ENCODE measurements at regions not wholly inside any gene's neighbourhood (a gene's known extent, or its start where the extent isn't known, plus 50 kb on each side); places are given as distances from the start of the nearest gene placed in this dataset.
A peak's percentile ranks its signal among the peaks of the same experiment; 100 is the strongest.
"Not testable (repeated sequence)": the region's sequence is repeated elsewhere in the genome, so short reads cannot be mapped to it uniquely, and the experiment has no call there.

GRCh38 chr11:89625171-89625570 is 84.9 kb upstream of the TRIM77 start:
- H3K4me2 ChIP-seq (replicated peaks; ENCODE audit: extremely low read depth, low read length, poor library complexity, severe bottlenecking), result no peak overlapping the region
- H3K36me3 Mint-ChIP-seq, result no peaks in the 10 kb centered on the region
- H3K27ac Mint-ChIP-seq, result no peak overlapping the region
- no peaks in the 10 kb centered on the region for H3K36me3 ChIP-seq (replicated peaks in 1 of 2; ENCODE audit: control insufficient read depth in 1 of 2, insufficient read depth in 2 of 2, low read length in 2 of 2)
- H3K4me1 Mint-ChIP-seq, result peaks cover 4% of the 10 kb centered on the region
- 89% methylated on average over 3 of the region's 6 CpGs for WGBS (ENCODE audit: insufficient coverage)
- no peak for TF ChIP-seq CTCF (IDR thresholded peaks at IDR 0.05)
- H3K9me3 Mint-ChIP-seq, result no peaks in the 10 kb centered on the region
- peaks cover 0 to 4% (median 4%) of the 10 kb centered on the region in 3 donors for H3K27me3 Mint-ChIP-seq (ENCODE audit: low read depth in 3 of 3)
- intact Hi-C loops (cut with micrococcal nuclease), result no loop called here
- no peak overlapping the region for H3K4me3 ChIP-seq (replicated peaks in 1 of 3; ENCODE audit: low read depth in 2 of 3, low read length in 3 of 3)
- H3K9ac ChIP-seq (ENCODE audit: insufficient read depth, low read length, poor library complexity, severe bottlenecking), result no peak overlapping the region
- DNase-seq, result no peak
- no peak overlapping the region for H3K4me3 Mint-ChIP-seq
- H3K79me2 ChIP-seq (ENCODE audit: insufficient read depth, low read length), result no peaks in the 10 kb centered on the region
- H2AFZ ChIP-seq (ENCODE audit: insufficient read depth, low read depth, low read length, poor library complexity, severe bottlenecking), result no peak overlapping the region
- H4K20me1 ChIP-seq (ENCODE audit: insufficient read depth, low read length), result no peaks in the 10 kb centered on the region
- H3K27me3 ChIP-seq (ENCODE audit: control insufficient read depth in 2 of 2, insufficient read depth in 2 of 2, low read length in 2 of 2), result no peaks in the 10 kb centered on the region
- no peak overlapping the region for H3K27ac ChIP-seq (ENCODE audit: low read depth in 1 of 2, low read length in 2 of 2)
- H3K9me3 ChIP-seq (replicated peaks in 1 of 2; ENCODE audit: control insufficient read depth in 1 of 2, insufficient read depth in 1 of 2, low read length in 2 of 2), result no peaks in the 10 kb centered on the region
- peaks cover 4 to 5% of the 10 kb centered on the region in 2 donors for H3K4me1 ChIP-seq (ENCODE audit: control insufficient read depth in 1 of 2, insufficient read depth in 2 of 2, low read length in 2 of 2)

- no peak overlapping the region for H3K4me2 ChIP-seq (replicated peaks; ENCODE audit: extremely low read depth, low read length, poor library complexity, severe bottlenecking)
- H3K4me1 Mint-ChIP-seq, result peaks cover 4% of the 10 kb centered on the region
- H3K27ac Mint-ChIP-seq, result no peak overlapping the region
- no peak overlapping the region for H3K27ac ChIP-seq (ENCODE audit: low read depth in 1 of 2, low read length in 2 of 2)
- H3K27me3 Mint-ChIP-seq (ENCODE audit: low read depth in 3 of 3), result peaks cover 0 to 4% (median 4%) of the 10 kb centered on the region in 3 donors
- H3K27me3 ChIP-seq (ENCODE audit: control insufficient read depth in 2 of 2, insufficient read depth in 2 of 2, low read length in 2 of 2), result no peaks in the 10 kb centered on the region
- H3K9me3 Mint-ChIP-seq, result no peaks in the 10 kb centered on the region
- intact Hi-C loops (cut with micrococcal nuclease), result no loop called here
- H3K4me3 Mint-ChIP-seq, result no peak overlapping the region
- H3K9me3 ChIP-seq (replicated peaks in 1 of 2; ENCODE audit: control insufficient read depth in 1 of 2, insufficient read depth in 1 of 2, low read length in 2 of 2), result no peaks in the 10 kb centered on the region
- H3K4me1 ChIP-seq (ENCODE audit: control insufficient read depth in 1 of 2, insufficient read depth in 2 of 2, low read length in 2 of 2), result peaks cover 4 to 5% of the 10 kb centered on the region in 2 donors
- H3K36me3 ChIP-seq (replicated peaks in 1 of 2; ENCODE audit: control insufficient read depth in 1 of 2, insufficient read depth in 2 of 2, low read length in 2 of 2), result no peaks in the 10 kb centered on the region
- no peak overlapping the region for H3K4me3 ChIP-seq (replicated peaks in 1 of 3; ENCODE audit: low read depth in 2 of 3, low read length in 3 of 3)
- H3K9ac ChIP-seq (ENCODE audit: insufficient read depth, low read length, poor library complexity, severe bottlenecking), result no peak overlapping the region
- TF ChIP-seq CTCF (IDR thresholded peaks at IDR 0.05), result no peak
- no peak overlapping the region for H2AFZ ChIP-seq (ENCODE audit: insufficient read depth, low read depth, low read length, poor library complexity, severe bottlenecking)
- H3K79me2 ChIP-seq (ENCODE audit: insufficient read depth, low read length), result no peaks in the 10 kb centered on the region
- no peaks in the 10 kb centered on the region for H4K20me1 ChIP-seq (ENCODE audit: insufficient read depth, low read length)
- DNase-seq, result no peak
- H3K36me3 Mint-ChIP-seq, result no peaks in the 10 kb centered on the region
Measured at GRCh38 chr11:89626366-89626765, 83.7 kb upstream of the TRIM77 start.

- H3K9me3 ChIP-seq (replicated peaks in 1 of 2; ENCODE audit: control insufficient read depth in 1 of 2, insufficient read depth in 1 of 2, low read length in 2 of 2); H3K4me3 ChIP-seq (replicated peaks in 1 of 3; ENCODE audit: low read depth in 2 of 3, low read length in 3 of 3); H2AFZ ChIP-seq (ENCODE audit: insufficient read depth, low read depth, low read length, poor library complexity, severe bottlenecking); intact Hi-C loops (cut with micrococcal nuclease); H3K36me3 Mint-ChIP-seq; H3K4me3 Mint-ChIP-seq; H3K27ac ChIP-seq (ENCODE audit: low read depth in 1 of 2, low read length in 2 of 2); H3K9me3 Mint-ChIP-seq; H4K20me1 ChIP-seq (ENCODE audit: insufficient read depth, low read length); H3K36me3 ChIP-seq (replicated peaks in 1 of 2; ENCODE audit: control insufficient read depth in 1 of 2, insufficient read depth in 2 of 2, low read length in 2 of 2); H3K27me3 Mint-ChIP-seq (ENCODE audit: low read depth in 3 of 3); H3K27me3 ChIP-seq (ENCODE audit: control insufficient read depth in 2 of 2, insufficient read depth in 2 of 2, low read length in 2 of 2); H3K27ac Mint-ChIP-seq; H3K4me1 Mint-ChIP-seq; H3K79me2 ChIP-seq (ENCODE audit: insufficient read depth, low read length); H3K4me2 ChIP-seq (replicated peaks; ENCODE audit: extremely low read depth, low read length, poor library complexity, severe bottlenecking); H3K4me1 ChIP-seq (ENCODE audit: control insufficient read depth in 1 of 2, insufficient read depth in 2 of 2, low read length in 2 of 2); H3K9ac ChIP-seq (ENCODE audit: insufficient read depth, low read length, poor library complexity, severe bottlenecking): not testable (repeated sequence)
- peak in 2 of 3 donors; percentile 1 to 18 for DNase-seq
- WGBS (ENCODE audit: insufficient coverage), result no CpG with 5 or more reads among the region's 2 CpGs
Measured at GRCh38 chr11:89626881-89627280, 83.2 kb upstream of the TRIM77 start.
